ENCODE measurements at regions not wholly inside any gene's neighbourhood (a gene's known extent, or its start where the extent isn't known, plus 50 kb on each side); places are given as distances from the start of the nearest gene placed in this dataset.

GRCh38 chr20:16806886-16807285 is 58.7 kb downstream of the OTOR start:
- peaks cover 0 to 5% of the 10 kb centered on the region in 2 donors for H3K27me3 ChIP-seq

GRCh38 chr20:16808796-16809195 is 60.6 kb downstream of the OTOR start:
- Histone ChIP-seq H3K36me3 (no peaks in the 10 kb centered on the region), H3K9me3 (no peaks in the 10 kb centered on the region), H3K27me3 (no peaks in the 10 kb centered on the region), H3K4me1 (no peaks in the 10 kb centered on the region), H3K4me3 (no peak overlapping the region), H3K27ac (no peak overlapping the region)
- intact Hi-C loops (cut with DNase I; ENCODE audit: low total_unique reads): no loop called here
- DNase-seq: no peak
- TF ChIP-seq CTCF (IDR thresholded peaks at IDR 0.05): no peak

More at GRCh38 chr20:16806886-16807285, 58.7 kb downstream of the OTOR start:
- Histone ChIP-seq H3K4me3 (no peak overlapping the region), H3K27ac (no peak overlapping the region), H3K9me3 (no peaks in the 10 kb centered on the region), H3K36me3 (no peaks in the 10 kb centered on the region), H3K4me1 (no peaks in the 10 kb centered on the region)
- TF ChIP-seq CTCF (IDR thresholded peaks at IDR 0.05): no peak
- intact Hi-C loops (cut with DNase I; ENCODE audit: low total_unique reads): no loop called here
- no peak for DNase-seq

- TF ChIP-seq CTCF (IDR thresholded peaks at IDR 0.05): no peak
- no peak for DNase-seq
- intact Hi-C loops (cut with DNase I; ENCODE audit: low total_unique reads): no loop called here
- Histone ChIP-seq H3K27ac (no peak overlapping the region), H3K9me3 (no peaks in the 10 kb centered on the region), H3K27me3 (no peaks in the 10 kb centered on the region), H3K36me3 (no peaks in the 10 kb centered on the region), H3K4me1 (no peaks in the 10 kb centered on the region), H3K4me3 (no peak overlapping the region)
Observed at GRCh38 chr20:16810216-16810615, 62.1 kb downstream of the OTOR start.

- no peak overlapping the region for H3K27ac ChIP-seq
- H3K36me3 ChIP-seq: no peaks in the 10 kb centered on the region
- DNase-seq: no peak
- H3K9me3 ChIP-seq: no peaks in the 10 kb centered on the region
- H3K4me3 ChIP-seq: no peak overlapping the region
- TF ChIP-seq CTCF (IDR thresholded peaks at IDR 0.05): no peak
- H3K27me3 ChIP-seq: no peaks in the 10 kb centered on the region
- no peaks in the 10 kb centered on the region for H3K4me1 ChIP-seq
- intact Hi-C loops (cut with DNase I; ENCODE audit: low total_unique reads): no loop called here
Observed at GRCh38 chr20:16816192-16816591, 68.0 kb downstream of the OTOR start.

GRCh38 chr20:16819483-16819882 is 71.3 kb downstream of the OTOR start:
- H3K36me3 ChIP-seq: no peaks in the 10 kb centered on the region
- intact Hi-C loops (cut with DNase I; ENCODE audit: low total_unique reads): no loop called here
- H3K27ac ChIP-seq: no peak overlapping the region
- H3K4me1 ChIP-seq: no peaks in the 10 kb centered on the region
- no peak for TF ChIP-seq CTCF (IDR thresholded peaks at IDR 0.05)
- no peaks in the 10 kb centered on the region for H3K27me3 ChIP-seq
- DNase-seq: no peak
- H3K9me3 ChIP-seq: no peaks in the 10 kb centered on the region
- H3K4me3 ChIP-seq: no peak overlapping the region
